GM12891 (cell line): ENCODE measurements at regions not wholly inside any gene's neighbourhood (a gene's known extent, or its start where the extent isn't known, plus 50 kb on each side); places are given as distances from the start of the nearest gene placed in this dataset.

ENCODE experiments used
- POLR2A ChIP-seq: IDR thresholded peaks from 2 replicates; pipeline ENCODE4 v1.6.1; 2011; ENCODE audit warnings: low read depth, low read length, control low read depth
- POLR2AphosphoS5 ChIP-seq: IDR thresholded peaks from 2 replicates; pipeline ENCODE4 v1.6.1; 2011; ENCODE audit warnings: low read depth, low read length, control low read depth

- TF ChIP-seq POLR2A (no peak), POLR2AphosphoS5 (no peak)
These were observed 516.6 kb downstream of the AGTPBP1 start for GRCh38 chr9:85225180-85225579.
